ENCODE measurements at regions not wholly inside any gene's neighbourhood (a gene's known extent, or its start where the extent isn't known, plus 50 kb on each side); places are given as distances from the start of the nearest gene placed in this dataset.

- DNase-seq (ENCODE audit: low spot score), result no peak
These were observed 257.0 kb upstream of the C11orf87 start for GRCh38 chr11:109165035-109165434.

- no peak for DNase-seq (ENCODE audit: low spot score)
These were observed 255.5 kb upstream of the C11orf87 start for GRCh38 chr11:109166441-109166840.

GRCh38 chr11:109173504-109173903 is 248.5 kb upstream of the C11orf87 start:
- no peak for DNase-seq (ENCODE audit: low spot score)

- no peak for DNase-seq (ENCODE audit: low spot score)
These were observed 237.6 kb upstream of the C11orf87 start for GRCh38 chr11:109184376-109184775.

GRCh38 chr11:109192864-109193263 is 229.1 kb upstream of the C11orf87 start:
- no peak for DNase-seq (ENCODE audit: low spot score)

GRCh38 chr11:109193880-109194279 is 228.1 kb upstream of the C11orf87 start:
- no peak for DNase-seq (ENCODE audit: low spot score)

GRCh38 chr11:109196016-109196415 is 226.0 kb upstream of the C11orf87 start:
- no peak for DNase-seq (ENCODE audit: low spot score)

GRCh38 chr11:109197656-109198055 is 224.3 kb upstream of the C11orf87 start:
- peak; percentile 24 for DNase-seq (ENCODE audit: low spot score)

- DNase-seq (ENCODE audit: low spot score), result no peak
These were observed 218.8 kb upstream of the C11orf87 start for GRCh38 chr11:109203176-109203575.

- no peak for DNase-seq (ENCODE audit: low spot score)
These were observed 216.7 kb upstream of the C11orf87 start for GRCh38 chr11:109205312-109205711.

- no peak for DNase-seq (ENCODE audit: low spot score)
These were observed 213.9 kb upstream of the C11orf87 start for GRCh38 chr11:109208121-109208520.

- no peak for DNase-seq (ENCODE audit: low spot score)
These were observed 212.4 kb upstream of the C11orf87 start for GRCh38 chr11:109209572-109209971.

GRCh38 chr11:109221190-109221589 is 200.8 kb upstream of the C11orf87 start:
- DNase-seq (ENCODE audit: low spot score), result no peak

GRCh38 chr11:109222761-109223160 is 199.2 kb upstream of the C11orf87 start:
- no peak for DNase-seq (ENCODE audit: low spot score)

GRCh38 chr11:109223451-109223850 is 198.5 kb upstream of the C11orf87 start:
- no peak for DNase-seq (ENCODE audit: low spot score)

- no peak for DNase-seq (ENCODE audit: low spot score)
These were observed 192.3 kb upstream of the C11orf87 start for GRCh38 chr11:109229682-109230081.

GRCh38 chr11:109236188-109236587 is 185.8 kb upstream of the C11orf87 start:
- peak; percentile 44 for DNase-seq (ENCODE audit: low spot score)

GRCh38 chr11:109236696-109237095 is 185.3 kb upstream of the C11orf87 start:
- peak; percentile 44 for DNase-seq (ENCODE audit: low spot score)

- DNase-seq (ENCODE audit: low spot score), result no peak
These were observed 184.4 kb upstream of the C11orf87 start for GRCh38 chr11:109237636-109238035.

GRCh38 chr11:109241988-109242536 is 179.9 kb upstream of the C11orf87 start:
- no peak for DNase-seq (ENCODE audit: low spot score)

- peak; percentile 25 for DNase-seq (ENCODE audit: low spot score)
These were observed 174.9 kb upstream of the C11orf87 start for GRCh38 chr11:109247071-109247470.

- no peak for DNase-seq (ENCODE audit: low spot score)
These were observed 172.4 kb upstream of the C11orf87 start for GRCh38 chr11:109249597-109249996.

- no peak for DNase-seq (ENCODE audit: low spot score)
These were observed 170.8 kb upstream of the C11orf87 start for GRCh38 chr11:109251230-109251629.

GRCh38 chr11:109264128-109264527 is 157.9 kb upstream of the C11orf87 start:
- DNase-seq (ENCODE audit: low spot score), result no peak
